ENCODE measurements at regions not wholly inside any gene's neighbourhood (a gene's known extent, or its start where the extent isn't known, plus 50 kb on each side); places are given as distances from the start of the nearest gene placed in this dataset.

DNA sequence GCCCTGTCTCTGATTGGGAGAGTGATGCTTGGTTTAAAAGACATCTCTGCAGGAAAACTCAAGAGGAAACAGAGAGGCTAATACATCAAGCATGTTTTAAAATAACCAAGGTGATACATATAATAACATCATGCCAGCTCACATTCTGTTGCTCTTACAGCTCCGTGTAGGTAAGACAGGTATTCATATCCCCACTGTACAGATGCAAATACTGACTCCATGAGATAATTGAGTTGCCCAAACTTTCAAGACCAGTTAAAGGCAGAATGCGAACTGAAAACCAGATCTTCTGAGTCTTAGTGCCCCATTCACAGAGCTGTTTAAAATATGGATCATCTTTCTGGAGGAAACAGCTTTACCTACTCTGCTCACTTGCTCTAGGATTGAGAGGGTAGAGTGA lies 214.0 kb downstream of the PIK3R1 start:
- TF ChIP-seq, protein P1, sequence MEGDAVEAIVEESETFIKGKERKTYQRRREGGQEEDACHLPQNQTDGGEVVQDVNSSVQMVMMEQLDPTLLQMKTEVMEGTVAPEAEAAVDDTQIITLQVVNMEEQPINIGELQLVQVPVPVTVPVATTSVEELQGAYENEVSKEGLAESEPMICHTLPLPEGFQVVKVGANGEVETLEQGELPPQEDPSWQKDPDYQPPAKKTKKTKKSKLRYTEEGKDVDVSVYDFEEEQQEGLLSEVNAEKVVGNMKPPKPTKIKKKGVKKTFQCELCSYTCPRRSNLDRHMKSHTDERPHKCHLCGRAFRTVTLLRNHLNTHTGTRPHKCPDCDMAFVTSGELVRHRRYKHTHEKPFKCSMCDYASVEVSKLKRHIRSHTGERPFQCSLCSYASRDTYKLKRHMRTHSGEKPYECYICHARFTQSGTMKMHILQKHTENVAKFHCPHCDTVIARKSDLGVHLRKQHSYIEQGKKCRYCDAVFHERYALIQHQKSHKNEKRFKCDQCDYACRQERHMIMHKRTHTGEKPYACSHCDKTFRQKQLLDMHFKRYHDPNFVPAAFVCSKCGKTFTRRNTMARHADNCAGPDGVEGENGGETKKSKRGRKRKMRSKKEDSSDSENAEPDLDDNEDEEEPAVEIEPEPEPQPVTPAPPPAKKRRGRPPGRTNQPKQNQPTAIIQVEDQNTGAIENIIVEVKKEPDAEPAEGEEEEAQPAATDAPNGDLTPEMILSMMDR (IDR thresholded peaks at IDR 0.05) = no peak
- no peak for TF ChIP-seq SIN3A (IDR thresholded peaks at IDR 0.05; ENCODE audit: borderline replicate concordance, insufficient read depth, low read depth, low read length)
- no peak for TF ChIP-seq TCF7L2 (IDR thresholded peaks at IDR 0.05; ENCODE audit: low read depth, low read length)
- TF ChIP-seq POLR2AphosphoS5 (IDR thresholded peaks at IDR 0.05; ENCODE audit: low read depth, low read length) = no peak
